ENCODE measurements at regions not wholly inside any gene's neighbourhood (a gene's known extent, or its start where the extent isn't known, plus 50 kb on each side); places are given as distances from the start of the nearest gene placed in this dataset.

DNA sequence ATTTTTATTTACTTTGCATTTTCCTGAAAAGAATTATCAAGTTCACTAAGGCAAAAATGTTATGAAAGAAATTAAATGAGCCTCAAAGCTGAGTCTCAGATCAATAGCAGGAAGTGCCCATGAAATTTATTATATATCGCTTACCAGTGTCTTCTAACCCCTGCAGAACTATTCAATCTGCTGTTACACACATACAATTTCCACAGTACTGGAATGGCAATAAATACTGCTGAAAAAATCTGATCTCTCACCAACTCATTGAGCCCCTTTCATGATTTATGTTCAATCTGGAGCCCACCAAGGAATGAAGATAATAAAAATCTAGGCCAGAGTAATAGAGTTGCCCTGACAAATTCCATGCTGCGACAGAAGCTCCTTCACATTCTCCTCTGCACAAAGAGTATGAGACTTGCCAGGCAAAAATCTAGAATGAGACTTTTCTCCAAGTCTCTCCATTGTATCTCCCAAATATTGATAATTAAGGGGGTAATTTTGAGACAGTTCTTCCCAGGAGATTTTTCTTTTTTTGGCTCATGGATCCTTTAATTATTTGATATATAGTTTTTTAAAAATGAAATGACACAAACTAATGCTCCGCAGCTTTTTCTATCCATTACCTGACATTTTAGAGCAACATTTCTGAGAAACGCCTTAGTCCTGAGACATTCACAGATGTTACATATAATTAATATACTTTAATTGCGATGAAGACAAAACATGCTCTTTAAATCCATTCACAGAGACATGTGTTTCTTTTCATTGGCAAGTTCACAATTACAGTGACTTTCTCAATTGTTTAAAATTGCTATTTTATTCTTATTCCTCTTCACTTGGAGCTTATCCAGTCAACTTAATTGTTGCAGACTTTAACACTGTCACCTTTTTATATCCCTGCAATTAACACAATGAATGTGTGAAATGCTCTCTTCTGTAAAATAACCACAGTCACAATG, 1020.4 kb downstream of the CBLN2 start:
- no peak for TF ChIP-seq EGR1 (IDR thresholded peaks at IDR 0.05)
- TF ChIP-seq NFIC (IDR thresholded peaks at IDR 0.05): no peak

Data from Ishikawa (cell line).